ENCODE measurements at regions not wholly inside any gene's neighbourhood (a gene's known extent, or its start where the extent isn't known, plus 50 kb on each side); places are given as distances from the start of the nearest gene placed in this dataset.

GRCh38 chr7:67863911-67864310 lies 867.3 kb downstream of the TYW1 start:
- no peak for TF ChIP-seq CTCF (IDR thresholded peaks at IDR 0.05; ENCODE audit: insufficient read depth, low read depth, low read length, missing control alignments)
- H3K4me3 ChIP-seq (ENCODE audit: low read depth, low read length), result no peak overlapping the region
- DNase-seq (ENCODE audit: low read depth), result no peak

DNA sequence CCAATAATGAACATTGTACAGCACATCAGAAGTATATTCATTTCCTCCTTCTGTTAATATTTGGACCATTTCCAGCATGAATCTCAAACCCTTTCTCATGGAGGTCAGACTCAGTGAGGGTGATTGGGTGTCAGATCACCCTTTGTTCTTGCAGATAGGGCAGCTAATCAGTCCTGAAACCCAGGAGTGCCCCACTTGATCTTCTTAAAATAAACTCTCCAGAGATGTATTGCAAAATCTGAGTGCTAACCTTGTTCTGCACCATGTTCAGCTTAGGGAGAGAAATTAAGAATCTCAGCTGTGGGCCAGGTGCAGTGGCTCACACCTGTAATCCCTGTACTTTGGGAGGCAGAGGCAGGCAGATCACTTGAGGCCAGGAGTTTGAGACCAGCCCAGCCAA lies 869.4 kb downstream of the TYW1 start:
- H3K4me3 ChIP-seq (ENCODE audit: low read depth, low read length), result no peak overlapping the region
- no peak for TF ChIP-seq CTCF (IDR thresholded peaks at IDR 0.05; ENCODE audit: insufficient read depth, low read depth, low read length, missing control alignments)
- no peak for DNase-seq (ENCODE audit: low read depth)

DNA sequence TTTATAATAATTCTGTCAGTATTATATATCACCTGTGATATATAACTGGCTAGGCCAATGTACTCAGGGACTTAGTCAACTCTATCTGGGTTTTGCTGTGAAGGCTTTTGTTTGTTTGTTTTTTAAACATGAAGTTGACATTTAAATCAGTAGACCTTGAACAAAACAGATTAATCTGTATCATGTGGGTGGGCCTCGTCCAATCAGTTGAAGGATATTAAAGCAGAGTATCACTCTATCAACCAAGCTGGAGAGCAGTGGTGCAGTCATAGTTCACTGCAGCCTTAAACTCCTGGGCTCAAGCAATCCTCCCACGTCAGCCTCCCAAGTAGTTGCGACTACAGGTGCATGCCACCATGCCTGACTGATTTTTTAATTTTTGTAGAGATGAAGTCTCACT lies 870.2 kb downstream of the TYW1 start:
- H3K4me3 ChIP-seq (ENCODE audit: low read depth, low read length), result no peak overlapping the region
- TF ChIP-seq CTCF (IDR thresholded peaks at IDR 0.05; ENCODE audit: insufficient read depth, low read depth, low read length, missing control alignments), result no peak
- DNase-seq (ENCODE audit: low read depth), result no peak

DNA sequence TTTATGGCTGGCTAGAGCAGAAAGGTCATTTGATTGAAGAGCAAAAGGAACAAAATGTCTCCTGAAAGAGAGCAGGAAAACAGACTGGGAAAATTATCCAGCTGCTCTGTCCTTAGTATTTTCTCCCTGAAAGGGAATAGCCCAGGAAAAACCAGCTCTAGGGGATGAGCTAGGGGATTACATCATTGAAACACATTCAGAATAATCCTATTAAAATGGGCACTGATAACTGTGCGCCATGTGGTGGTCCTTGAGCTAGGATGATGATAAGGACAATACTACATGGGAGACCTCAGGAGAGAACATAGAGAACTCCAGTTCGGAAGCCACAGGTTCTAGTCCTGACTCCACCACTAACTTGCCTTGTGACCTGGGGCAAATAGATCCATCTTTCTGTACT lies 873.8 kb downstream of the TYW1 start:
- H3K4me3 ChIP-seq (ENCODE audit: low read depth, low read length), result no peak overlapping the region
- TF ChIP-seq CTCF (IDR thresholded peaks at IDR 0.05; ENCODE audit: insufficient read depth, low read depth, low read length, missing control alignments), result no peak
- DNase-seq (ENCODE audit: low read depth), result no peak

- H3K4me3 ChIP-seq (ENCODE audit: low read depth, low read length), result no peak overlapping the region
- no peak for DNase-seq (ENCODE audit: low read depth)
- TF ChIP-seq CTCF (IDR thresholded peaks at IDR 0.05; ENCODE audit: insufficient read depth, low read depth, low read length, missing control alignments), result no peak
Observed at GRCh38 chr7:67875558-67875957, 878.9 kb downstream of the TYW1 start.

DNA sequence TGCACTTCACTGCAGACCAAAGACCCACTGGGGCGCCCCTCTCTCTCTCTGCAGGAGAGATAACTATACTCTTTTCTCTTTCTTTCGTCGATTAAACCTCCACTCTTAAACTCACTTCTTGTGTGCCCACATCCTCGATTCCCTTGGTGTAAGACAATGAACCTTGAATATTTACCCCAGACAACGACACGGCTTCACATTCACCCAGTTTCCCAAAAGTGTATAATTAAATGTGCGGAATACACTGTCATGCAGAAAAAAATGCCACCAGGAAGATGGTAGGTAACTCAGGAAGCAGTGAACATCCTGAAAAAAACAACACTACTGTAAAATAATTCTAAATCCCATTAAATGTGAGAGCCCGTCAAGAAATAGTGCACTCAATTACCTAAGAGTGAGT lies 882.2 kb downstream of the TYW1 start:
- TF ChIP-seq CTCF (IDR thresholded peaks at IDR 0.05; ENCODE audit: insufficient read depth, low read depth, low read length, missing control alignments), result no peak
- H3K4me3 ChIP-seq (ENCODE audit: low read depth, low read length), result no peak overlapping the region
- no peak for DNase-seq (ENCODE audit: low read depth)

DNA sequence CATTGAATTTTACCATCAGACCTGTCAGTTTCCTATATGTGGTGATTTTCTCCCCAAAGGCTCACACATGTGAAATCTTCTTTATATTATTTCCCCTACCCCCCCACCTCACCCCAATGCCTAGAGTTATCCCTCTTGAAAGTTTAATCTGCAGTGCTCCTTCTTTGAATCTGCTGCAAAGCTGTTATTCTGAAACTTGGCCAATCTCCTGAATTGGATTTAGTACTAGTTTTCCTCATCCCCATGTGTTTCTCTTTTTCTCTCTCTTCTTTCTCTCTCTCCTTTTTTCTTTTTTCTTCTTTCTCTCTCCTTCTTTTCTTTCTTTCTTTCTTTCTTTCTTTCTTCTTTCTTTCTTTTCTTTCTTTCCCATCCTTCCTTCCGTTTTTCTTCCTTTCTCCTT lies 886.2 kb downstream of the TYW1 start:
- no peak for TF ChIP-seq CTCF (IDR thresholded peaks at IDR 0.05; ENCODE audit: insufficient read depth, low read depth, low read length, missing control alignments)
- DNase-seq (ENCODE audit: low read depth), result no peak
- H3K4me3 ChIP-seq (ENCODE audit: low read depth, low read length), result no peak overlapping the region

All from GM12865 (cell line).